ENCODE measurements at regions not wholly inside any gene's neighbourhood (a gene's known extent, or its start where the extent isn't known, plus 50 kb on each side); places are given as distances from the start of the nearest gene placed in this dataset.

DNA sequence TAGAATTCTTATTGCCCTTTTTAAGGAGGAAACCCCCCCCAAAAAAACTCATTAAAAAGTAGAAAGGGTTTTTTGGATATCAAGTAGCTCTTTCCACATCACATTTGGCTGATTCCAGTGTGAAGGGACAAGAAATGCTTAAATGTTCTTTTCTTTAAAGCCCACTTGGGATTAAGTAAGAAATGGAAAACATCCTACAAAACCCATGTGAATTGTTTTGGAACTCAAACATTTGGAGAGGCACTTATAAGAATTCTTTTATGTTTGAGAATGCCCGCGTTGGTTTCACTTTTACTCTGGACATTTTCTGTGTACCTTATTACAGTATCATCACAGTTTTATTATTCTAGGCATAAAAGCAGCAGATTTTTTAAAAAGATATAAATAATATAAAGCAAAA, 301.1 kb upstream of the ACTBL2 start:
- Histone ChIP-seq H3F3A (ENCODE audit: insufficient read depth, low read length) (no peaks in the 10 kb centered on the region), H3K9ac (ENCODE audit: low read length) (no peak overlapping the region), H3K4me1 (ENCODE audit: low read length) (no peaks in the 10 kb centered on the region), H3K79me2 (ENCODE audit: low read length) (no peaks in the 10 kb centered on the region), H3K27ac (ENCODE audit: low read length) (no peak overlapping the region), H3K4me2 (ENCODE audit: low read depth, low read length) (no peak overlapping the region), H3K36me3 (replicated peaks; ENCODE audit: insufficient read depth, low read length) (no peaks in the 10 kb centered on the region), H3K27me3 (replicated peaks; ENCODE audit: insufficient read depth, low read length) (no peaks in the 10 kb centered on the region), H4K20me1 (ENCODE audit: insufficient read depth, low read length) (no peaks in the 10 kb centered on the region), H3K9me3 (replicated peaks; ENCODE audit: insufficient read depth, low read length) (no peaks in the 10 kb centered on the region), H2AFZ (ENCODE audit: low read length) (no peak overlapping the region), H3K9me2 (replicated peaks; ENCODE audit: insufficient read depth, low read length) (no peaks in the 10 kb centered on the region), H3K4me3 (ENCODE audit: low read length) (no peak overlapping the region)
- no peak for TF ChIP-seq EZH2 (optimal IDR thresholded peaks at IDR 0.05; ENCODE audit: low read depth, low read length)
- no peak for TF ChIP-seq EZH2phosphoT487 (IDR thresholded peaks at IDR 0.05; ENCODE audit: low read length)
- TF ChIP-seq, protein P1, sequence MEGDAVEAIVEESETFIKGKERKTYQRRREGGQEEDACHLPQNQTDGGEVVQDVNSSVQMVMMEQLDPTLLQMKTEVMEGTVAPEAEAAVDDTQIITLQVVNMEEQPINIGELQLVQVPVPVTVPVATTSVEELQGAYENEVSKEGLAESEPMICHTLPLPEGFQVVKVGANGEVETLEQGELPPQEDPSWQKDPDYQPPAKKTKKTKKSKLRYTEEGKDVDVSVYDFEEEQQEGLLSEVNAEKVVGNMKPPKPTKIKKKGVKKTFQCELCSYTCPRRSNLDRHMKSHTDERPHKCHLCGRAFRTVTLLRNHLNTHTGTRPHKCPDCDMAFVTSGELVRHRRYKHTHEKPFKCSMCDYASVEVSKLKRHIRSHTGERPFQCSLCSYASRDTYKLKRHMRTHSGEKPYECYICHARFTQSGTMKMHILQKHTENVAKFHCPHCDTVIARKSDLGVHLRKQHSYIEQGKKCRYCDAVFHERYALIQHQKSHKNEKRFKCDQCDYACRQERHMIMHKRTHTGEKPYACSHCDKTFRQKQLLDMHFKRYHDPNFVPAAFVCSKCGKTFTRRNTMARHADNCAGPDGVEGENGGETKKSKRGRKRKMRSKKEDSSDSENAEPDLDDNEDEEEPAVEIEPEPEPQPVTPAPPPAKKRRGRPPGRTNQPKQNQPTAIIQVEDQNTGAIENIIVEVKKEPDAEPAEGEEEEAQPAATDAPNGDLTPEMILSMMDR (IDR thresholded peaks at IDR 0.05; ENCODE audit: low read length): no peak
- DNase-seq: no peak

DNA sequence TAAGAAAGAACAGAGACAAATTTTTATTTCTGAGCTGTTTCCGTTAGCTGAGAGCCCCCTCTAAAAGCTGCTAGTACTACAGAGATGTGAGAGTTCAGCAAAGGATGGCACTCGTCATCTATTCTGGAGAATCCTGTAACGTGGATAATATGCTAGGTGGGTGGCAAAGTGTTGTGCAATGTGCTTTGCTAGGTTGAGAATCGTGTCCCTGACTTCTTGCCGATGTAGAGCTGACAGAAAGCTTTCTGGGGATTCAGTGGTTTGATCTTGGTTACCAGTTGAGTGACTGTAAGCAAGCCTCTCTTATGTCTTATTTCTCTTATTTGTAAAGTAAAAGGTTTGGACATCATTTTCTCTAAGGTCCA, 298.3 kb upstream of the ACTBL2 start:
- H3K4me2 ChIP-seq (ENCODE audit: low read depth, low read length): no peak overlapping the region

DNA sequence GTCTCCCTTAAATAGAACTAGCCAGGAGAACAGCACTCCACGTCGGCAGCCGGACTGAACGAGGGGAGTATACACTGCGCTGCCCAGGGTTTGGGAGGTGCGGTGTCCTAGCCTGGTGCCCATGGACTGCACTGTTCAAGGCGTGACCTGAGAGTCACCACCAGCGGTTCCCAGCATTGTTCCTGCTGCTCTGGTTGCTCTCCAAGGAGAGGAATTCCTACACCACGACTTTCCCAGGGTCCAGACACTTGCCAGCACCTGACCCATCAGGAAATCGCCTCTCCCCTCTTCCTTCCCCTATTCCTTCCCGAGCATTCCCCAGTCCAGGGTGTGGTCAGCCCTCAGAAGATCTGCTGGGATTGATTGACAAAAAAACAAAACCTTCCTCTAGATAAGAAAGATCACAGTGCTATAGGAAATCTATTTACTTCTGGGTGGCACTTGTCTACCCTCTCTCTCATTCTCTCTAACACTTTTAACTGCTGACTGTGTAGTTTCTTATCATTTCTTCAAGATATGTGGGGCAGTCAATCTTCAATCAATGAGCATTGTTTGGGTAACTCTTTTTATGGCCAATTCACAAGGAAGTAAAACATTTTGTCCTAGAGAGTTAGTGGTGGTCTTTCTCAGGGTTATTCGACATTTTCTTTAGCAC, 297.8 kb upstream of the ACTBL2 start:
- no peak for DNase-seq
- H3K4me3 ChIP-seq (ENCODE audit: low read length): no peak overlapping the region
- no peak overlapping the region for H3K9ac ChIP-seq (ENCODE audit: low read length)
- H3K79me2 ChIP-seq (ENCODE audit: low read length): no peaks in the 10 kb centered on the region
- H3K27ac ChIP-seq (ENCODE audit: low read length): no peak overlapping the region
- no peaks in the 10 kb centered on the region for H3K27me3 ChIP-seq (replicated peaks; ENCODE audit: insufficient read depth, low read length)
- no peaks in the 10 kb centered on the region for H4K20me1 ChIP-seq (ENCODE audit: insufficient read depth, low read length)
- no peaks in the 10 kb centered on the region for H3F3A ChIP-seq (ENCODE audit: insufficient read depth, low read length)
- H3K9me2 ChIP-seq (replicated peaks; ENCODE audit: insufficient read depth, low read length): no peaks in the 10 kb centered on the region
- no peaks in the 10 kb centered on the region for H3K36me3 ChIP-seq (replicated peaks; ENCODE audit: insufficient read depth, low read length)
- H2AFZ ChIP-seq (ENCODE audit: low read length): no peak overlapping the region
- H3K4me1 ChIP-seq (ENCODE audit: low read length): no peaks in the 10 kb centered on the region
- TF ChIP-seq EZH2 (optimal IDR thresholded peaks at IDR 0.05; ENCODE audit: low read depth, low read length) (no peak), EZH2phosphoT487 (IDR thresholded peaks at IDR 0.05; ENCODE audit: low read length) (no peak)
- TF ChIP-seq, protein P1 (IDR thresholded peaks at IDR 0.05; ENCODE audit: low read length): no peak
- no peaks in the 10 kb centered on the region for H3K9me3 ChIP-seq (replicated peaks; ENCODE audit: insufficient read depth, low read length)
- H3K4me2 ChIP-seq (ENCODE audit: low read depth, low read length): no peak overlapping the region

More for the DNA sequence above, 298.3 kb upstream of the ACTBL2 start:
- Histone ChIP-seq H3K27me3 (replicated peaks; ENCODE audit: insufficient read depth, low read length) (no peaks in the 10 kb centered on the region), H3K27ac (ENCODE audit: low read length) (no peak overlapping the region), H3K9me3 (replicated peaks; ENCODE audit: insufficient read depth, low read length) (no peaks in the 10 kb centered on the region), H3K79me2 (ENCODE audit: low read length) (no peaks in the 10 kb centered on the region), H4K20me1 (ENCODE audit: insufficient read depth, low read length) (no peaks in the 10 kb centered on the region), H3K9ac (ENCODE audit: low read length) (no peak overlapping the region), H2AFZ (ENCODE audit: low read length) (no peak overlapping the region), H3K4me1 (ENCODE audit: low read length) (no peaks in the 10 kb centered on the region), H3K36me3 (replicated peaks; ENCODE audit: insufficient read depth, low read length) (no peaks in the 10 kb centered on the region), H3K4me3 (ENCODE audit: low read length) (no peak overlapping the region), H3K9me2 (replicated peaks; ENCODE audit: insufficient read depth, low read length) (no peaks in the 10 kb centered on the region), H3F3A (ENCODE audit: insufficient read depth, low read length) (no peaks in the 10 kb centered on the region)
- no peak for DNase-seq
- TF ChIP-seq, protein P1 (IDR thresholded peaks at IDR 0.05; ENCODE audit: low read length): no peak
- TF ChIP-seq EZH2phosphoT487 (IDR thresholded peaks at IDR 0.05; ENCODE audit: low read length) (no peak), EZH2 (optimal IDR thresholded peaks at IDR 0.05; ENCODE audit: low read depth, low read length) (no peak)

All from MM.1S (cell line).